GM12874 (cell line): ENCODE measurements at regions not wholly inside any gene's neighbourhood (a gene's known extent, or its start where the extent isn't known, plus 50 kb on each side); places are given as distances from the start of the nearest gene placed in this dataset.

ENCODE experiments used
- TF ChIP-seq, protein P1 (sequence below): IDR thresholded peaks from 2 replicates; pipeline ENCODE4 v1.5.1; 2011; ENCODE audit warnings: low read depth, mild to moderate bottlenecking, control low read depth, low read length, moderate library complexity; ENCODE audit not compliant: insufficient read depth

DNA sequence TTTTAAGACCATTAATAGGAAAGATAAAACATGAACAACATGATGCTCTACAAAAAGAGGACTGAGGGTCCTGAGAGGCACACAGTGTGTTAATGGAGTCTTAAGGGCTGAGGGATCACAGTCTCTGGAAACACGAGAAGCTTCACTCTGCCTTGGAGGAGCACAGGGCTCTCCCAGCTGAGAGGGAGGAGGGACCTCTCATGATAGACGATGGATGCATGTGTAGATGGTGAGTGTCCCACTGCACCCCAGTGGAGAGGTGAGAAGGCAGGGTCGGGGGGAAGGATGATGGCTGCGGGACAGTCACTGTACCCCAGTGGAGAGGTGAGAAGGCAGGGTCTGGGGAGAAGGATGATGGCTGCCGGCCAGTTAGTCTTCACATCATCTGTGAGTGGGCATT lies 613.4 kb downstream of the IRX1 start:
- TF ChIP-seq, protein P1, sequence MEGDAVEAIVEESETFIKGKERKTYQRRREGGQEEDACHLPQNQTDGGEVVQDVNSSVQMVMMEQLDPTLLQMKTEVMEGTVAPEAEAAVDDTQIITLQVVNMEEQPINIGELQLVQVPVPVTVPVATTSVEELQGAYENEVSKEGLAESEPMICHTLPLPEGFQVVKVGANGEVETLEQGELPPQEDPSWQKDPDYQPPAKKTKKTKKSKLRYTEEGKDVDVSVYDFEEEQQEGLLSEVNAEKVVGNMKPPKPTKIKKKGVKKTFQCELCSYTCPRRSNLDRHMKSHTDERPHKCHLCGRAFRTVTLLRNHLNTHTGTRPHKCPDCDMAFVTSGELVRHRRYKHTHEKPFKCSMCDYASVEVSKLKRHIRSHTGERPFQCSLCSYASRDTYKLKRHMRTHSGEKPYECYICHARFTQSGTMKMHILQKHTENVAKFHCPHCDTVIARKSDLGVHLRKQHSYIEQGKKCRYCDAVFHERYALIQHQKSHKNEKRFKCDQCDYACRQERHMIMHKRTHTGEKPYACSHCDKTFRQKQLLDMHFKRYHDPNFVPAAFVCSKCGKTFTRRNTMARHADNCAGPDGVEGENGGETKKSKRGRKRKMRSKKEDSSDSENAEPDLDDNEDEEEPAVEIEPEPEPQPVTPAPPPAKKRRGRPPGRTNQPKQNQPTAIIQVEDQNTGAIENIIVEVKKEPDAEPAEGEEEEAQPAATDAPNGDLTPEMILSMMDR, result no peak

DNA sequence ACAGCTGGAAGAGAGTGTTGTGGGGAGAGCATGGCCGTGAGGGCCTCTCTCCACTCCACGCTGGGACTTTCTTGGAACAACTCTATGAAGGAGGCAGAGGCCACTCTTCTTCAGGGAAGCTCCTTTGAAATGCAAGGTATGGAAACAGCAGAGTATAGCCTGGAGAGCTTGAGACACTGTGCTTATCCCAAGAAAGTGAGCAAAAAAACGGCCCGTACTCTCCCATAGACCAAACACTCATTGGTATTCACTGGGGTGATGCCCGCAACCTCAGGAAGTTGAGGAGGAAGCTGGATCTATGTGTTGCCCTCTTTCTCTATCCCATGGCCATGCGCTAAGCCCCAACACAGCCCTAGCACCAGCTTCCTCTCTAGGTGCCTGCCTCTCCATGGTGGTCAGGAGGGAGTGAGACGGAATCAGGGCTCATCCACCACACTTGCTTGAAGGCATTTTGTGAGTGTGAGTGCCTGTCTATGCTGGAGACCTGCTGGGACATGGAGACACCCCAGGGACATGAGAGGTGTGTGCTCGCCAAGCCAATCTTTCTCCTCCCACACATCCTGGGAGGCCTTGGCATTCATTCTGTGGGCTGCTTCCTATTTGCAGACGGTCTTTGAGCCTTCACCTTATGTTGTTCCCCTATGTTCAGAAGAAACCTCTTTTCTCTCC lies 616.6 kb downstream of the IRX1 start:
- TF ChIP-seq, protein P1, result no peak

DNA sequence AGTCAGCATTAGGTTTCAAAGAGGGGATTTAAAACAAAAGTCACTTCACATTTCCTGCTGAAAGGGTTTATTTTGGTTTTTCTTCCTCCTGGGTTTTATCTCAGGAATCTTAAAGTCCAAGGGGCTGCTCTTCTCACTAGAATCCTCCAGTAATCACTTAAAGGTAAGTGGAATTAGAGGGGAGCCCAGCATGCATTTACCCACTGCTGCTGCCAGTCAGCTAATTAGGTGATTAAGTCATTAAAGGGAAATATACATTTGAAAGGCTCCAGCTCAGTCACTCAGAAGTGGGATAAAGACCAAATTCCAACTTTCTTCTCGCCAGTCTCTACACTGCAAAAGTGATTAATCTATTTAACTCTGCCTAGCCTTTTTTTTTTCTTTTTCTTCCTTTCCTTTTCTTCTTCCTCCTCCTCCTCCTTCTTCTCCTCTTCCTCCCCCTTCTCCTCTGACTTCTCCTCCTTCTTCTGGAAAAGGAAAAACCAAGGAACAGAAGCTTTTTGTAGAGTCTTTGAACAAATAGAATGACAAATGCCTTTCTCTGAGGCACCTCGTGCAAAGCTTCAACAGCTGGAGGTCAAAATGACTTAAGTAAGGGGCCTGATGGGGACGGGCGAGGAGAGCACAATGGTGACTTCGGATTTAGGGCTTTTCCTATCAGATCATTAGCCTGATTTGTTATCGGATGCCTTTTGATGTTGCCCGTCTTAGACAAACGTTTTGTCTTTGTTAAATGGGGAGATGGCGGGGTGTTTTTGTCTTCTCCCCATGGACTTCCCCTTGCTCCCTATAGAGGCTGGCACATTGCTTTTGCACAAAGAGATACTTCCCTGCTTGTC lies 617.6 kb downstream of the IRX1 start:
- TF ChIP-seq, protein P1, result no peak

DNA sequence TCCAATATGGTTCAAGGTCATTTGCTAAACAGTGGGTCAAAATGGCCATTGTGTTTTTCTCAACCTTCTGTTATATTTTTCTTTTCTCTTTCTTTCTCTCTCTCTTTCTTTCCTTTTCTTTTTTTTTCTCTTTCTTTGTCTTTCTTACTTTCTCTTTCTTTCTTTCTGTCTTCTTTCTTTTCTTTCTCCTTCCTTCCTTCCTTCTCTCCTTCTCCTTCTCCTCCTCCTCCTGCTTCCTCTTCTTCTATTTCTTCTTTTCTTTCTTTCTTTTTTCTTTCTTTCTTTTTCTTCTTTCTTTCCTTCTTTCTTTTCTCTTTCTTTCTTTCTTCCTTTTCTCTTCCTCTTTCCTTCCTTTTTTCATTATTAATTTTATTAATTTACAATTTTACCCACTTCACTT lies 619.5 kb downstream of the IRX1 start:
- TF ChIP-seq, protein P1, result no peak

DNA sequence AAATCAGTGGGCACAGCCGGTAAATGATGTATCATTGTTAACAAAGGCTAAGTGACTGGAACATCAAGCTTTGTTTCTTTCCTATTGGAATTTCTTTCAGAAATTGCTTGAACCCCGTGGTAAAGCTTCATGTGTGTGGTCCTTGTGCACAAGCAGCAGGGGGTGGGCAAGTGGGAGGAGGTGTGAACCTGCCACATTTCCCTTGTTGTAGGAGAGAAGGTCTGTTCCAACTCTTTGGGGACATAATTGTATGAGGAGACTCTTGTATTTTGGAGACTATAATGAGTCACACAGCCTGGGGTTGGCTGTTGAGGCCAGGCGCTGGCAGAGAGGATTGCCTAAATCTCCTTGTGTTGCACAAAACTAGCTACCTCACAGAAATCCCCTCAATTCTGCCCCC lies 620.5 kb downstream of the IRX1 start:
- TF ChIP-seq, protein P1, result no peak

DNA sequence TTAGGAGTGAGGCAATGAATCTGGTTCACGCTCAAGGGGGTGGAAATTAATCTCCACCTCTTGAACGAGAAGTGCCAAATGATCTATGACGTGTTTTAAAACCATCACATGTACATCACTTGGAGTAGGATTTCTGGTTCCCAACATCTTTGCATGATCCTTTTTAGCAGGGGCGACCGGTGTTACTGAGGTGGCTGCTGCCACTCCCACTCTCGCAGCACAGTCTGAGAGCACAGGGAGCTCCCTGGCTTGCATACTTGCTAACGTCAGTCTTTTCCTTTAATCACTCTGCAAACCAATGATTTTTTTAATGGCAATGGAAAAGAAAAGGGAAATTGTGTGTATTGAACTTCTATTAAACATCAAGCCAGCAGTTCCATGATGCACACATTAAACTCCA lies 624.4 kb downstream of the IRX1 start:
- TF ChIP-seq, protein P1, result no peak

DNA sequence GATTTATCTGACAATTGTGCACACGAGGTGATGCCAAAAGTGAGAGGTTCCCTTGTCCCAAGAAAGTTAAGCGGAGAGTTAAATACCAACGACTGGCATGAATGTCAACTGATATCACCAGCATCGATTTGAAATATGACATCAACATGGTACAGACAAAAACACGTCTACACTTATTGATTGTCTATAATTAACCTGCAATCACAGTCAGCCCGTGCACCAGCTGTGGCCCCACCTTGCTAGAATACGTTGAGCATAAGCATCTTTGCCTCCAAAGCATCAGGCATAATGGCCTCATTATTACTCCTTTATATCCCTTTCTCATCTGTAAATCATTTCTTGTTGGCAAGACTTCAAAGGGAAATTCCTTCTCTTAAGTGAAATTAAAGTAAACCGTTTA lies 625.4 kb downstream of the IRX1 start:
- TF ChIP-seq, protein P1, result no peak
